ENCODE measurements at regions not wholly inside any gene's neighbourhood (a gene's known extent, or its start where the extent isn't known, plus 50 kb on each side); places are given as distances from the start of the nearest gene placed in this dataset.

- H3K27ac ChIP-seq (ENCODE audit: low read length): no peak overlapping the region
- H3K9me3 ChIP-seq (ENCODE audit: control insufficient read depth, insufficient read depth, low read depth, low read length): no peaks in the 10 kb centered on the region
- H3K4me3 ChIP-seq (ENCODE audit: low read depth in 2 of 2, low read length in 2 of 2): no peak overlapping the region
- in situ Hi-C loops (cut with HindIII; ENCODE audit: low pct_unique_long_range_greater_than_20kb, low sequenced_read_pairs) (no loop called here), intact Hi-C loops (cut with micrococcal nuclease; ENCODE audit: unreplicated experiment) (no loop called here)
- H3K27me3 ChIP-seq (ENCODE audit: control insufficient read depth, insufficient read depth, low read length): no peaks in the 10 kb centered on the region
- BruUV-seq (replicated peaks): no TSS peak
- ChIA-PET CTCF (interaction anchor here (1.2 kb wide), 1 partner anchor 9 kb away, joined by 4 read pairs; no protein-coding TSS in a partner anchor), POLR2A (no interaction called here)
- TF ChIP-seq POLR2AphosphoS5 (IDR thresholded peaks at IDR 0.05; ENCODE audit: low read depth, low read length): no peak
- TF ChIP-seq TCF7L2 (IDR thresholded peaks at IDR 0.05; ENCODE audit: low read depth, low read length): no peak
- no peak for TF ChIP-seq REST (IDR thresholded peaks at IDR 0.05; ENCODE audit: insufficient read depth in 1 of 2, low read depth in 2 of 2, low read length in 1 of 2)
- no peak for TF ChIP-seq SIN3A (IDR thresholded peaks at IDR 0.05; ENCODE audit: borderline replicate concordance, insufficient read depth, low read depth, low read length)
- TF ChIP-seq CTCF (IDR thresholded peaks at IDR 0.05): no peak
- no peak for DNase-seq (ENCODE audit: low read depth, low spot score)
- H3K36me3 ChIP-seq (ENCODE audit: control insufficient read depth, insufficient read depth, low read length): no peaks in the 10 kb centered on the region
- no peaks in the 10 kb centered on the region for H3K4me1 ChIP-seq (ENCODE audit: control insufficient read depth, insufficient read depth, low read length)
- no peak for ATAC-seq
Measured at GRCh38 chr11:76284161-76284560, 77.9 kb upstream of the WNT11 start.

GRCh38 chr11:76282811-76283595 lies 76.7 kb upstream of the WNT11 start:
- no peaks in the 10 kb centered on the region for H3K27me3 ChIP-seq (ENCODE audit: control insufficient read depth, insufficient read depth, low read length)
- DNase-seq (ENCODE audit: low read depth, low spot score) (no peak), ATAC-seq (no peak)
- no peak overlapping the region for H3K27ac ChIP-seq (ENCODE audit: low read length)
- no peaks in the 10 kb centered on the region for H3K36me3 ChIP-seq (ENCODE audit: control insufficient read depth, insufficient read depth, low read length)
- H3K4me1 ChIP-seq (ENCODE audit: control insufficient read depth, insufficient read depth, low read length): no peaks in the 10 kb centered on the region
- H3K4me3 ChIP-seq (ENCODE audit: low read depth in 2 of 2, low read length in 2 of 2): no peak overlapping the region
- ChIA-PET CTCF (interaction anchor here (0.5 to 0.8 kb wide), 2 partner anchors 26 to 75 kb away, joined by 3 to 4 read pairs; no protein-coding TSS in a partner anchor), POLR2A (no interaction called here)
- H3K9me3 ChIP-seq (ENCODE audit: control insufficient read depth, insufficient read depth, low read depth, low read length): no peaks in the 10 kb centered on the region
- intact Hi-C loops (cut with micrococcal nuclease; ENCODE audit: unreplicated experiment) (no loop called here), in situ Hi-C loops (cut with HindIII; ENCODE audit: low pct_unique_long_range_greater_than_20kb, low sequenced_read_pairs) (no loop called here)
- TF ChIP-seq CTCF (IDR thresholded peaks at IDR 0.05): no peak
- no peak for TF ChIP-seq TCF7L2 (IDR thresholded peaks at IDR 0.05; ENCODE audit: low read depth, low read length)
- no peak for TF ChIP-seq SIN3A (IDR thresholded peaks at IDR 0.05; ENCODE audit: borderline replicate concordance, insufficient read depth, low read depth, low read length)
- no peak for TF ChIP-seq POLR2AphosphoS5 (IDR thresholded peaks at IDR 0.05; ENCODE audit: low read depth, low read length)
- TF ChIP-seq REST (IDR thresholded peaks at IDR 0.05; ENCODE audit: insufficient read depth in 1 of 2, low read depth in 2 of 2, low read length in 1 of 2): no peak
- BruUV-seq (replicated peaks): no TSS peak
